ENCODE measurements at regions not wholly inside any gene's neighbourhood (a gene's known extent, or its start where the extent isn't known, plus 50 kb on each side); places are given as distances from the start of the nearest gene placed in this dataset.
"Not testable (repeated sequence)": the region's sequence is repeated elsewhere in the genome, so short reads cannot be mapped to it uniquely, and the experiment has no call there.

DNA sequence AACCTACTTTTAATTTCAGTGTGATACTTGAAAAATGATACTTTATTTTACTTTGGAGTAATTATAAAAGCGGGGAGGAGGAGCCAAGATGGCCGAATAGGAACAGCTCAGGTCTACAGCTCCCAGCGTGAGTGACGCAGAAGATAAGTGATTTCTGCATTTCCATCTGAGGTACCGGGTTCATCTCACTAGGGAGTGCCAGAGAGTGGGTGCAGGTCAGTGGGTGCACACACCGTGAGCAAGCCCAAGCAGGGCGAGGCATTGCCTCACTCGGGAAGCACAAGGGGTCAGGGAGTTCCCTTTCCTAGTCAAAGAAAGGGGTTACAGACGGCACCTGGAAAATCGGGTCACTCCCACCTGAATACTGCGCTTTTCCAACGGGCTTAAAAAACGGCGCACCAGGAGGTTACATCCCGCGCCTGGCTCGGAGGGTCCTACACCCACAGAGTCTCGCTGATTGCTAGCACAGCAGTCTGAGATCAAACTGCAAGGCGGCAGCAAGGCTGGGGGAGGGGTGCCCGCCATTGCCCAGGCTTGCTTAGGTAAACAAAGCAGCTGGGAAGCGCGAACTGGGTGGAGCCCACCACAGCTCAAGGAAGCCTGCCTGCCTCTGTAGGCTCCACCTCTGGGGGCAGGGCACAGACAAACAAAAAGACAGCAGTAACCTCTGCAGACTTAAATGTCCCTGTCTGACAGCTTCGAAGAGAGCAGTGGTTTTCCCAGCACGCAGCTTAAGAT lies 640.3 kb downstream of the EPHA3 start:
- TF ChIP-seq, protein P1, sequence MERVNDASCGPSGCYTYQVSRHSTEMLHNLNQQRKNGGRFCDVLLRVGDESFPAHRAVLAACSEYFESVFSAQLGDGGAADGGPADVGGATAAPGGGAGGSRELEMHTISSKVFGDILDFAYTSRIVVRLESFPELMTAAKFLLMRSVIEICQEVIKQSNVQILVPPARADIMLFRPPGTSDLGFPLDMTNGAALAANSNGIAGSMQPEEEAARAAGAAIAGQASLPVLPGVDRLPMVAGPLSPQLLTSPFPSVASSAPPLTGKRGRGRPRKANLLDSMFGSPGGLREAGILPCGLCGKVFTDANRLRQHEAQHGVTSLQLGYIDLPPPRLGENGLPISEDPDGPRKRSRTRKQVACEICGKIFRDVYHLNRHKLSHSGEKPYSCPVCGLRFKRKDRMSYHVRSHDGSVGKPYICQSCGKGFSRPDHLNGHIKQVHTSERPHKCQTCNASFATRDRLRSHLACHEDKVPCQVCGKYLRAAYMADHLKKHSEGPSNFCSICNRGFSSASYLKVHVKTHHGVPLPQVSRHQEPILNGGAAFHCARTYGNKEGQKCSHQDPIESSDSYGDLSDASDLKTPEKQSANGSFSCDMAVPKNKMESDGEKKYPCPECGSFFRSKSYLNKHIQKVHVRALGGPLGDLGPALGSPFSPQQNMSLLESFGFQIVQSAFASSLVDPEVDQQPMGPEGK (CRISPR knock-in tag; IDR thresholded peaks at IDR 0.05; ENCODE audit: borderline replicate concordance) = not testable (repeated sequence)
- not testable (repeated sequence) for TF ChIP-seq SNAI2 (CRISPR knock-in tag; IDR thresholded peaks at IDR 0.05); PPARA (CRISPR knock-in tag; IDR thresholded peaks at IDR 0.05; ENCODE audit: borderline replicate concordance); ZNF70 (CRISPR knock-in tag; IDR thresholded peaks at IDR 0.05); ZNF565 (CRISPR knock-in tag; conservative IDR thresholded peaks at IDR 0.05; ENCODE audit: low read depth); RARB (CRISPR knock-in tag; IDR thresholded peaks at IDR 0.05); CSDC2 (CRISPR knock-in tag; IDR thresholded peaks at IDR 0.05); BACH2 (CRISPR knock-in tag; IDR thresholded peaks at IDR 0.05; ENCODE audit: borderline replicate concordance); TCF4 (CRISPR knock-in tag; IDR thresholded peaks at IDR 0.05; ENCODE audit: borderline replicate concordance); ARNTL (CRISPR knock-in tag; IDR thresholded peaks at IDR 0.05; ENCODE audit: borderline replicate concordance, low read depth); TOX (CRISPR knock-in tag; IDR thresholded peaks at IDR 0.05; ENCODE audit: borderline replicate concordance)
- TF ChIP-seq, protein P2, sequence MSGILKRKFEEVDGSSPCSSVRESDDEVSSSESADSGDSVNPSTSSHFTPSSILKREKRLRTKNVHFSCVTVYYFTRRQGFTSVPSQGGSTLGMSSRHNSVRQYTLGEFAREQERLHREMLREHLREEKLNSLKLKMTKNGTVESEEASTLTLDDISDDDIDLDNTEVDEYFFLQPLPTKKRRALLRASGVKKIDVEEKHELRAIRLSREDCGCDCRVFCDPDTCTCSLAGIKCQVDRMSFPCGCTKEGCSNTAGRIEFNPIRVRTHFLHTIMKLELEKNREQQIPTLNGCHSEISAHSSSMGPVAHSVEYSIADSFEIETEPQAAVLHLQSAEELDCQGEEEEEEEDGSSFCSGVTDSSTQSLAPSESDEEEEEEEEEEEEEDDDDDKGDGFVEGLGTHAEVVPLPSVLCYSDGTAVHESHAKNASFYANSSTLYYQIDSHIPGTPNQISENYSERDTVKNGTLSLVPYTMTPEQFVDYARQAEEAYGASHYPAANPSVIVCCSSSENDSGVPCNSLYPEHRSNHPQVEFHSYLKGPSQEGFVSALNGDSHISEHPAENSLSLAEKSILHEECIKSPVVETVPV (CRISPR knock-in tag; IDR thresholded peaks at IDR 0.05) = not testable (repeated sequence)
- TF ChIP-seq, protein P3, sequence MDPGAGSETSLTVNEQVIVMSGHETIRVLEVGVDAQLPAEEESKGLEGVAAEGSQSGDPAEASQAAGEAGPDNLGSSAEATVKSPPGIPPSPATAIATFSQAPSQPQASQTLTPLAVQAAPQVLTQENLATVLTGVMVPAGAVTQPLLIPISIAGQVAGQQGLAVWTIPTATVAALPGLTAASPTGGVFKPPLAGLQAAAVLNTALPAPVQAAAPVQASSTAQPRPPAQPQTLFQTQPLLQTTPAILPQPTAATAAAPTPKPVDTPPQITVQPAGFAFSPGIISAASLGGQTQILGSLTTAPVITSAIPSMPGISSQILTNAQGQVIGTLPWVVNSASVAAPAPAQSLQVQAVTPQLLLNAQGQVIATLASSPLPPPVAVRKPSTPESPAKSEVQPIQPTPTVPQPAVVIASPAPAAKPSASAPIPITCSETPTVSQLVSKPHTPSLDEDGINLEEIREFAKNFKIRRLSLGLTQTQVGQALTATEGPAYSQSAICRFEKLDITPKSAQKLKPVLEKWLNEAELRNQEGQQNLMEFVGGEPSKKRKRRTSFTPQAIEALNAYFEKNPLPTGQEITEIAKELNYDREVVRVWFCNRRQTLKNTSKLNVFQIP (CRISPR knock-in tag; IDR thresholded peaks at IDR 0.05; ENCODE audit: borderline replicate concordance, low read depth) = not testable (repeated sequence)
- TF ChIP-seq, protein P4, sequence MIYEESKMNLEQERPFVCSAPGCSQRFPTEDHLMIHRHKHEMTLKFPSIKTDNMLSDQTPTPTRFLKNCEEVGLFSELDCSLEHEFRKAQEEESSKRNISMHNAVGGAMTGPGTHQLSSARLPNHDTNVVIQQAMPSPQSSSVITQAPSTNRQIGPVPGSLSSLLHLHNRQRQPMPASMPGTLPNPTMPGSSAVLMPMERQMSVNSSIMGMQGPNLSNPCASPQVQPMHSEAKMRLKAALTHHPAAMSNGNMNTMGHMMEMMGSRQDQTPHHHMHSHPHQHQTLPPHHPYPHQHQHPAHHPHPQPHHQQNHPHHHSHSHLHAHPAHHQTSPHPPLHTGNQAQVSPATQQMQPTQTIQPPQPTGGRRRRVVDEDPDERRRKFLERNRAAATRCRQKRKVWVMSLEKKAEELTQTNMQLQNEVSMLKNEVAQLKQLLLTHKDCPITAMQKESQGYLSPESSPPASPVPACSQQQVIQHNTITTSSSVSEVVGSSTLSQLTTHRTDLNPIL (CRISPR knock-in tag; IDR thresholded peaks at IDR 0.05; ENCODE audit: low read depth) = not testable (repeated sequence)

Measured in SK-N-SH treated with all-trans-retinoic acid at 6 μM for 48 hours (cell line).